ENCODE measurements at regions not wholly inside any gene's neighbourhood (a gene's known extent, or its start where the extent isn't known, plus 50 kb on each side); places are given as distances from the start of the nearest gene placed in this dataset.

DNA sequence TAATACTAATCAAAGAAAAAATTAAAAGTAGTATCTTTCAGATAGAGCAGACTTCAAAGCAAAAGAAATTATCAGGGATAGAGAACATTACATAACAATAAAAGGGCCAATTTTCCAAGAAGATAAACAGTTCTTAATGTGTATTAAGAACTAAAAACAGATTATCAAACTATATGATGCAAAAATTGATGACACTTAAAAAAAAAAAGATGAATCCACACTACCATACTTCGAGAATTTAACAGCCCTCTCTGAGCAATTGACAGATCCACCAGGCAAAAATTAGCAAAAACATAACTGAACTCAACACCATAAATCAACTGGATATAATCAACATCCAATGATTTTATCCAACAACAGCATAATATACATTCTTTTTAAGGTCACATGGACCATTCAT lies 686.5 kb downstream of the LRFN5 start:
- TF ChIP-seq, protein P1, sequence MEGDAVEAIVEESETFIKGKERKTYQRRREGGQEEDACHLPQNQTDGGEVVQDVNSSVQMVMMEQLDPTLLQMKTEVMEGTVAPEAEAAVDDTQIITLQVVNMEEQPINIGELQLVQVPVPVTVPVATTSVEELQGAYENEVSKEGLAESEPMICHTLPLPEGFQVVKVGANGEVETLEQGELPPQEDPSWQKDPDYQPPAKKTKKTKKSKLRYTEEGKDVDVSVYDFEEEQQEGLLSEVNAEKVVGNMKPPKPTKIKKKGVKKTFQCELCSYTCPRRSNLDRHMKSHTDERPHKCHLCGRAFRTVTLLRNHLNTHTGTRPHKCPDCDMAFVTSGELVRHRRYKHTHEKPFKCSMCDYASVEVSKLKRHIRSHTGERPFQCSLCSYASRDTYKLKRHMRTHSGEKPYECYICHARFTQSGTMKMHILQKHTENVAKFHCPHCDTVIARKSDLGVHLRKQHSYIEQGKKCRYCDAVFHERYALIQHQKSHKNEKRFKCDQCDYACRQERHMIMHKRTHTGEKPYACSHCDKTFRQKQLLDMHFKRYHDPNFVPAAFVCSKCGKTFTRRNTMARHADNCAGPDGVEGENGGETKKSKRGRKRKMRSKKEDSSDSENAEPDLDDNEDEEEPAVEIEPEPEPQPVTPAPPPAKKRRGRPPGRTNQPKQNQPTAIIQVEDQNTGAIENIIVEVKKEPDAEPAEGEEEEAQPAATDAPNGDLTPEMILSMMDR (IDR thresholded peaks at IDR 0.05; ENCODE audit: extremely low read depth in 1 of 2, insufficient read depth in 1 of 2, low read depth in 1 of 2, low read length in 2 of 2): no peak
- TF ChIP-seq POLR2AphosphoS5 (IDR thresholded peaks at IDR 0.05; ENCODE audit: insufficient read depth, low read depth, low read length) (no peak), POLR2A (IDR thresholded peaks at IDR 0.05; ENCODE audit: low read depth, low read length) (no peak)

All from endothelial cell of umbilical vein (primary cell).